Psoas muscle (tissue), 7 donors: ENCODE measurements at regions not wholly inside any gene's neighbourhood (a gene's known extent, or its start where the extent isn't known, plus 50 kb on each side); places are given as distances from the start of the nearest gene placed in this dataset.

ENCODE experiments used
- ATAC-seq, 4 donors: fragments of 200-7000 bp; cut with Tn5 transposase; one replicate each; pipeline ENCODE4 v1.9.1; 2020; ENCODE audit warnings: moderate library complexity in 3 of 4, mild to moderate bottlenecking in 2 of 4
- DNase-seq, 2 donors: peaks; one replicate each; pipeline ENCODE4 v3.0.0-alpha.2; 2020
- H3K27ac ChIP-seq: fragments of 200-600 bp; one replicate; pipeline ENCODE4 v1.8.0; 2022
- H3K27me3 ChIP-seq, 3 donors: fragments of 200-600 bp in 1 of 3; one replicate each; pipeline versions ENCODE4 v1.6.1 to v1.8.0; 2013 to 2022; ENCODE audit warnings: low read length in 2 of 3, mild to moderate bottlenecking in 2 of 3, moderate library complexity in 1 of 3; ENCODE audit not compliant: insufficient read depth in 3 of 3
- H3K36me3 ChIP-seq, 2 donors: fragments of 200-600 bp in 1 of 2; one replicate each; pipeline versions ENCODE4 v1.6.1 to v1.8.0; 2013 to 2022; ENCODE audit warnings: low read depth in 1 of 2, mild to moderate bottlenecking in 1 of 2, moderate library complexity in 1 of 2; ENCODE audit not compliant: insufficient read depth in 1 of 2
- H3K4me1 ChIP-seq: fragments of 200-600 bp; one replicate; pipeline ENCODE4 v1.8.0; 2022
- H3K4me3 ChIP-seq: fragments of 200-600 bp; one replicate; pipeline ENCODE4 v1.8.0; 2022; ENCODE audit warnings: mild to moderate bottlenecking
- H3K9me3 ChIP-seq: fragments of 200-600 bp; one replicate; pipeline ENCODE4 v1.8.0; 2022
- CTCF ChIP-seq: fragments of 200-600 bp; IDR thresholded peaks from one replicate; pipeline ENCODE4 v1.8.0; 2022; ENCODE audit warnings: antibody characterized with exemption
- WGBS, 3 donors: extraction: QIAGEN DNeasy Blood & Tissue Kit; methylation state at CpG; one replicate each; pipeline versions ENCODE4 v1.1.6 to v1.1.7; 2013; 5-methylcytosine and 5-hydroxymethylcytosine counted together
- intact Hi-C, 2 donors: fragments of 100-400 bp; cut with DNase I; formaldehyde crosslinking; loops; one replicate each; pipeline versions ENCODE4 v1.11.0 to v1.14.2; 2022
- donor health status: healthy with polysubstance abuse.
- donor health status: DM: no; HTN: no; CAD: no; lungs with moderate emphysema.
- donor health status: Bipolar disorder and iron deficiency.
- donor health status: healthy.
- donor health status: DM: yes; HTN: yes; CAD: no.
- donor health status: DM: no; HTN: no; CAD: no.
- donor health status: DM: yes; HTN: yes; CAD: no.

- H3K27ac ChIP-seq = no peak overlapping the region
- no peak overlapping the region for H3K4me3 ChIP-seq
- no peak for ATAC-seq
- no peak for TF ChIP-seq CTCF
- intact Hi-C loops = no loop called here
- H3K9me3 ChIP-seq = no peaks in the 10 kb centered on the region
- no peaks in the 10 kb centered on the region for H3K27me3 ChIP-seq
- H3K4me1 ChIP-seq = peaks cover 18% of the 10 kb centered on the region
- no peak for DNase-seq
- no peaks in the 10 kb centered on the region for H3K36me3 ChIP-seq
- 61 to 70% (median 65%) methylated on average over 5 of the region's 5 CpGs for WGBS, 3 donors
These were observed 309.7 kb downstream of the OSR1 start for GRCh38 chr2:19048593-19049266.

- no peak for TF ChIP-seq CTCF
- no peaks in the 10 kb centered on the region for H3K27me3 ChIP-seq
- H3K27ac ChIP-seq = peak overlapping the region; percentile 74
- H3K36me3 ChIP-seq = no peaks in the 10 kb centered on the region
- no peak overlapping the region for H3K4me3 ChIP-seq
- DNase-seq = no peak
- ATAC-seq = peak; percentile 97 to 99 (median 98)
- H3K9me3 ChIP-seq = no peaks in the 10 kb centered on the region
- 23 to 40% (median 28%) methylated on average over 4 of the region's 4 CpGs for WGBS, 3 donors
- H3K4me1 ChIP-seq = peaks cover 18% of the 10 kb centered on the region
- intact Hi-C loops = no loop called here
These were observed 311.2 kb downstream of the OSR1 start for GRCh38 chr2:19046986-19047780.

- Histone ChIP-seq H3K4me3 (no peak overlapping the region), H3K36me3 (no peaks in the 10 kb centered on the region), H3K9me3 (no peaks in the 10 kb centered on the region), H3K27ac (peak overlapping the region; percentile 47), H3K27me3 (no peaks in the 10 kb centered on the region), H3K4me1 (peaks cover 18% of the 10 kb centered on the region)
- intact Hi-C loops = no loop called here
- 58 to 82% (median 76%) methylated on average over 4 of the region's 4 CpGs for WGBS, 3 donors
- no peak for DNase-seq
- TF ChIP-seq CTCF = no peak
- ATAC-seq = no peak
These were observed 313.3 kb downstream of the OSR1 start for GRCh38 chr2:19045151-19045550.

GRCh38 chr2:19043893-19044292 lies 314.5 kb downstream of the OSR1 start:
- ATAC-seq (no peak), DNase-seq (no peak)
- no peaks in the 10 kb centered on the region for H3K36me3 ChIP-seq
- no peak overlapping the region for H3K4me3 ChIP-seq
- H3K27me3 ChIP-seq = no peaks in the 10 kb centered on the region
- 72 to 82% (median 72%) methylated on average over 2 of the region's 2 CpGs for WGBS, 3 donors
- intact Hi-C loops = no loop called here
- H3K4me1 ChIP-seq = peaks cover 18% of the 10 kb centered on the region
- no peaks in the 10 kb centered on the region for H3K9me3 ChIP-seq
- no peak overlapping the region for H3K27ac ChIP-seq
- TF ChIP-seq CTCF = no peak
